ENCODE measurements at regions not wholly inside any gene's neighbourhood (a gene's known extent, or its start where the extent isn't known, plus 50 kb on each side); places are given as distances from the start of the nearest gene placed in this dataset.

GRCh38 chr1:221106616-221107015 lies 227.4 kb downstream of the HLX start (continued):
- TF ChIP-seq CTCF (IDR thresholded peaks at IDR 0.05) (no peak), TEAD4 (IDR thresholded peaks at IDR 0.05; ENCODE audit: borderline replicate concordance, insufficient read depth) (no peak), RAD21 (IDR thresholded peaks at IDR 0.05; ENCODE audit: low read length) (no peak), FOXJ3 (CRISPR knock-in tag; IDR thresholded peaks at IDR 0.05) (no peak), TCF12 (IDR thresholded peaks at IDR 0.05) (no peak), GABPA (IDR thresholded peaks at IDR 0.05; ENCODE audit: low read depth) (no peak), NRF1 (IDR thresholded peaks at IDR 0.05; ENCODE audit: low read depth, low read length) (no peak), RFX5 (IDR thresholded peaks at IDR 0.05; ENCODE audit: low read length) (no peak)

GRCh38 chr1:221109930-221110329 lies 230.7 kb downstream of the HLX start:
- Histone ChIP-seq H3K79me2 (ENCODE audit: insufficient read depth) (no peaks in the 10 kb centered on the region), H3K27ac (ENCODE audit: low read depth in 2 of 2, low read length in 1 of 2) (no peak overlapping the region), H4K20me1 (ENCODE audit: insufficient read depth) (no peaks in the 10 kb centered on the region), H3F3A (replicated peaks; ENCODE audit: insufficient read depth) (peaks cover 3% of the 10 kb centered on the region), H3K4me3 (ENCODE audit: low read depth in 2 of 2, low read length in 1 of 2) (no peak overlapping the region), H3K9ac (no peak overlapping the region), H3K36me3 (replicated peaks in 1 of 2; ENCODE audit: control insufficient read depth in 1 of 2, insufficient read depth in 2 of 2, low read length in 1 of 2) (peaks cover 0 to 9% of the 10 kb centered on the region in 2 experiments), H3K27me3 (ENCODE audit: insufficient read depth) (no peaks in the 10 kb centered on the region), H3K4me2 (no peak overlapping the region), H2AFZ (ENCODE audit: low read depth) (no peak overlapping the region), H3K9me3 (peaks cover 19% of the 10 kb centered on the region), H3K4me1 (ENCODE audit: control insufficient read depth in 1 of 2, insufficient read depth in 2 of 2, low read depth in 1 of 2, low read length in 1 of 2) (no peaks in the 10 kb centered on the region), H3K9me2 (0 out of 2 replicates have a peak, but pooled peaks cover 4% of the 10 kb centered on the region)
- TF ChIP-seq MEF2A (IDR thresholded peaks at IDR 0.05; ENCODE audit: borderline replicate concordance, low read depth) (no peak), CTCF (IDR thresholded peaks at IDR 0.05) (no peak), GATA2 (CRISPR knock-in tag; IDR thresholded peaks at IDR 0.05) (no peak), TAF1 (IDR thresholded peaks at IDR 0.05; ENCODE audit: borderline replicate concordance, low read depth, low read length) (no peak), NRF1 (IDR thresholded peaks at IDR 0.05; ENCODE audit: low read depth, low read length) (no peak), EP300 (IDR thresholded peaks at IDR 0.05; ENCODE audit: borderline replicate concordance in 1 of 2, low read depth in 1 of 2, low read length in 1 of 2) (no peak), JUND (IDR thresholded peaks at IDR 0.05) (no peak), USF2 (IDR thresholded peaks at IDR 0.05; ENCODE audit: borderline replicate concordance, low read depth, low read length) (no peak), SMC3 (IDR thresholded peaks at IDR 0.05; ENCODE audit: low read depth, low read length) (no peak), FOSL2 (IDR thresholded peaks at IDR 0.05; ENCODE audit: borderline replicate concordance, low read depth) (no peak), IRF3 (IDR thresholded peaks at IDR 0.05; ENCODE audit: low read depth, low read length) (no peak), GABPA (IDR thresholded peaks at IDR 0.05; ENCODE audit: low read depth) (no peak), USF1 (IDR thresholded peaks at IDR 0.05; ENCODE audit: borderline replicate concordance, low read depth) (no peak), FOXM1 (IDR thresholded peaks at IDR 0.05; ENCODE audit: low read depth) (no peak), RXRA (IDR thresholded peaks at IDR 0.05; ENCODE audit: borderline replicate concordance, low read depth) (no peak), MAX (IDR thresholded peaks at IDR 0.05; ENCODE audit: low read depth) (no peak)
- no peak for DNase-seq
- CTCF ChIA-PET = no interaction called here
- POLR2A ChIA-PET = no interaction called here
